ENCODE measurements at regions not wholly inside any gene's neighbourhood (a gene's known extent, or its start where the extent isn't known, plus 50 kb on each side); places are given as distances from the start of the nearest gene placed in this dataset.

GRCh38 chr3:115354010-115354409 is 206.9 kb upstream of the ZBTB20 start:
- H3K9me3 ChIP-seq (ENCODE audit: control insufficient read depth, low read length, poor library complexity, severe bottlenecking), result no peaks in the 10 kb centered on the region
- Mint-ChIP-seq H3K27ac (no peak overlapping the region), H3K27me3 (no peaks in the 10 kb centered on the region), H3K4me1 (no peaks in the 10 kb centered on the region), H3K36me3 (ENCODE audit: low read depth) (no peaks in the 10 kb centered on the region), H3K4me3 (no peak overlapping the region)
- no peak for ATAC-seq
- no peak for DNase-seq

- no peak for ATAC-seq
- H3K4me1 Mint-ChIP-seq, result peaks cover 6% of the 10 kb centered on the region
- no peaks in the 10 kb centered on the region for H3K36me3 Mint-ChIP-seq (ENCODE audit: low read depth)
Measured at GRCh38 chr3:115357456-115357855, 210.4 kb upstream of the ZBTB20 start.

GRCh38 chr3:115359536-115359935 is 212.4 kb upstream of the ZBTB20 start:
- Mint-ChIP-seq H3K36me3 (ENCODE audit: low read depth) (no peaks in the 10 kb centered on the region), H3K27me3 (no peaks in the 10 kb centered on the region), H3K27ac (no peak overlapping the region), H3K4me3 (peak overlapping the region; percentile 19), H3K4me1 (peaks cover 6% of the 10 kb centered on the region)
- no peaks in the 10 kb centered on the region for H3K9me3 ChIP-seq (ENCODE audit: control insufficient read depth, low read length, poor library complexity, severe bottlenecking)
- ATAC-seq, result no peak
- DNase-seq, result no peak

More at GRCh38 chr3:115357456-115357855, 210.4 kb upstream of the ZBTB20 start:
- no peak for DNase-seq
- Mint-ChIP-seq H3K27ac (no peak overlapping the region), H3K4me3 (no peak overlapping the region), H3K27me3 (no peaks in the 10 kb centered on the region)
- no peaks in the 10 kb centered on the region for H3K9me3 ChIP-seq (ENCODE audit: control insufficient read depth, low read length, poor library complexity, severe bottlenecking)

DNA sequence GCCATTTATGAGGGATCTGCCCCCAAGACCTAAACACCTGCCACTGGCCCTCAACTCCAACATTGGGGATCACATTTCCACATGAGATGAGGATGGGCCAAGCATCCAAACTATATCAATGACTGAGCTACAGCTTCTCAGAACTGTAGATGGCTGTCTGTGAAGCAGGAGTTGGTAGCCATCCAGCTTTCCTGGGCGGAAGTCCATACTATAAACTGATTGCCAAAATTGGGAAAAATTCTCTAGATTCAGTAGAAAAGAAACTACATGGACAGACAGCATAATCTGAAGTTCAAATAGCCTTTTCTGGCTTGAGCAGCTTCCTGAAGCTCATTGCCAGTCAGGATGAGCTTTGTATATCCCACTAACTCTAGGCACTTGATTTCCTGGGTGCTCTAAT is 214.7 kb upstream of the ZBTB20 start:
- ATAC-seq, result no peak
- H3K4me3 Mint-ChIP-seq, result no peak overlapping the region
- DNase-seq, result no peak
- H3K27me3 Mint-ChIP-seq, result no peaks in the 10 kb centered on the region
- no peaks in the 10 kb centered on the region for H3K36me3 Mint-ChIP-seq (ENCODE audit: low read depth)
- H3K9me3 ChIP-seq (ENCODE audit: control insufficient read depth, low read length, poor library complexity, severe bottlenecking), result no peaks in the 10 kb centered on the region
- H3K27ac Mint-ChIP-seq, result no peak overlapping the region
- H3K4me1 Mint-ChIP-seq, result peaks cover 6% of the 10 kb centered on the region

- H3K4me1 Mint-ChIP-seq, result peaks cover 6% of the 10 kb centered on the region
- H3K9me3 ChIP-seq (ENCODE audit: control insufficient read depth, low read length, poor library complexity, severe bottlenecking), result no peaks in the 10 kb centered on the region
- H3K27me3 Mint-ChIP-seq, result no peaks in the 10 kb centered on the region
- no peak for ATAC-seq
- no peak overlapping the region for H3K27ac Mint-ChIP-seq
- no peak for DNase-seq
- no peak overlapping the region for H3K4me3 Mint-ChIP-seq
- H3K36me3 Mint-ChIP-seq (ENCODE audit: low read depth), result no peaks in the 10 kb centered on the region
Measured at GRCh38 chr3:115363071-115363470, 216.0 kb upstream of the ZBTB20 start.

DNA sequence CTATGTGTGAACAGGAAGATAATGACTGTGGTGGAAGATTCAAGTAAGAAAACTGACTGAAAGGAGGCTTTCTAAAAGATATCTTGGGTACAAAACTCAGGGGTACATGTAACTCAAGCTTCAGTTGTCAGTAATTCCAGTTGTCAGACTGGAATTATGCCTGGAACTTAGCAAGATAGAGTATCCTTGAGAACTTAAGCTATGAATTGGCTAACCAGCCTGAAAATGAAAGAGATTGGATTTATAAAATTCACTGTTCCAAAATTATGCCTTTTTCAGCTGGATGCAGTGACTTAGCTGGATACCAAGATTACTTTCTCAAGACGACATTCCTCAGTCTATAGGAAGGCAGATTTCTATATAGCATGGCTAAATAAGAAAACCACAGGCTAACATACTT is 221.9 kb upstream of the ZBTB20 start:
- H3K27me3 Mint-ChIP-seq, result no peaks in the 10 kb centered on the region
- no peak overlapping the region for H3K4me3 Mint-ChIP-seq
- no peaks in the 10 kb centered on the region for H3K9me3 ChIP-seq (ENCODE audit: control insufficient read depth, low read length, poor library complexity, severe bottlenecking)
- DNase-seq (no peak), ATAC-seq (no peak)
- no peaks in the 10 kb centered on the region for H3K36me3 Mint-ChIP-seq (ENCODE audit: low read depth)
- H3K4me1 Mint-ChIP-seq, result no peaks in the 10 kb centered on the region
- H3K27ac Mint-ChIP-seq, result no peak overlapping the region

GRCh38 chr3:115375362-115375761 is 228.3 kb upstream of the ZBTB20 start:
- Mint-ChIP-seq H3K4me3 (no peak overlapping the region), H3K27me3 (no peaks in the 10 kb centered on the region), H3K4me1 (no peaks in the 10 kb centered on the region), H3K36me3 (ENCODE audit: low read depth) (no peaks in the 10 kb centered on the region), H3K27ac (no peak overlapping the region)
- no peak for ATAC-seq
- H3K9me3 ChIP-seq (ENCODE audit: control insufficient read depth, low read length, poor library complexity, severe bottlenecking), result no peaks in the 10 kb centered on the region
- DNase-seq, result no peak

- Mint-ChIP-seq H3K4me3 (no peak overlapping the region), H3K27ac (no peak overlapping the region), H3K36me3 (ENCODE audit: low read depth) (no peaks in the 10 kb centered on the region), H3K27me3 (no peaks in the 10 kb centered on the region), H3K4me1 (no peaks in the 10 kb centered on the region)
- no peak for DNase-seq
- no peaks in the 10 kb centered on the region for H3K9me3 ChIP-seq (ENCODE audit: control insufficient read depth, low read length, poor library complexity, severe bottlenecking)
- ATAC-seq, result no peak
Measured at GRCh38 chr3:115380883-115381572, 233.9 kb upstream of the ZBTB20 start.

- ATAC-seq (no peak), DNase-seq (no peak)
- Mint-ChIP-seq H3K36me3 (ENCODE audit: low read depth) (no peaks in the 10 kb centered on the region), H3K27me3 (no peaks in the 10 kb centered on the region), H3K4me3 (no peak overlapping the region), H3K27ac (no peak overlapping the region), H3K4me1 (no peaks in the 10 kb centered on the region)
- no peaks in the 10 kb centered on the region for H3K9me3 ChIP-seq (ENCODE audit: control insufficient read depth, low read length, poor library complexity, severe bottlenecking)
Measured at GRCh38 chr3:115381573-115381912, 234.5 kb upstream of the ZBTB20 start.

DNA sequence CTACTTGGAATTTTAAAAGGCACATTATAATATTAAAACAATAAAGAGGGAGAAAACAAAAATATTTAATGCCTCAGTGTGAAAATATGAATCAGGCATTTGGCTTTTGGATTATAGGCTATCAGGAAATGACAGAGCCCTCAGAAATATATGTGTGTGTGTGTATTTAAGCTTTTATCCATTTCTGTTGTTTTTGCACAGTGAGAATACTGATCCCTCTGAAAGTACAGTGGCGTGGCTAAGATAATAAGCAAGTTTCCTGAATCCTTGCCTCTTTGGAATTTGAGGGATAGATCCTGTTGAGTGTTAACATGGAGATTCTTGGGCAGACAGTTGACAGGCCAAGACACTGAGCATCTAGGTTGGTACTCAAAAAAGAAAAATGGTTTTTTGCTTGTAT is 234.8 kb upstream of the ZBTB20 start:
- ATAC-seq, result no peak
- Mint-ChIP-seq H3K36me3 (ENCODE audit: low read depth) (no peaks in the 10 kb centered on the region), H3K27me3 (no peaks in the 10 kb centered on the region), H3K27ac (no peak overlapping the region), H3K4me3 (no peak overlapping the region), H3K4me1 (no peaks in the 10 kb centered on the region)
- no peaks in the 10 kb centered on the region for H3K9me3 ChIP-seq (ENCODE audit: control insufficient read depth, low read length, poor library complexity, severe bottlenecking)
- DNase-seq, result no peak

DNA sequence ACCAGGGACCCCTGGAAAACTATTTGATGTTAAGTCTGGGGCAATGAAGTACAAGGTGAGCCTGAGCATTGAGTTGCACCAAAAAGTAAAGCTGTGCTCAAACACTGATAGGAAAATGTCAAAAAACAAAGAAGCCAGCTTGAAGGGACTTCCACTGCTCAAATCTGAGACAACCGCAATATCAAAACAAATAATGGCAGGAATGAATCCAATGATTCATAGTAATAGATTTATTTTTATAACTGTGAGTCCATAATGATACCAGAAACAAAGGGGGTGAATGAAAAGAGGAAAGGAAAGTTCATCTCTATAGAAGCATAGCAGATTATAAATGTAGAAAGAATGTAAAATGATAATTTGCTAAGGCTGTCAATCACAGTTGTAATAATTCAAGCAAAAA is 237.3 kb upstream of the ZBTB20 start:
- no peak overlapping the region for H3K27ac Mint-ChIP-seq
- DNase-seq (no peak), ATAC-seq (no peak)
- no peaks in the 10 kb centered on the region for H3K36me3 Mint-ChIP-seq (ENCODE audit: low read depth)
- no peaks in the 10 kb centered on the region for H3K27me3 Mint-ChIP-seq
- H3K9me3 ChIP-seq (ENCODE audit: control insufficient read depth, low read length, poor library complexity, severe bottlenecking), result no peaks in the 10 kb centered on the region
- no peak overlapping the region for H3K4me3 Mint-ChIP-seq
- H3K4me1 Mint-ChIP-seq, result no peaks in the 10 kb centered on the region

GRCh38 chr3:115385774-115386730 is 237.3 kb upstream of the GAP43 start:
- H3K4me1 Mint-ChIP-seq, result no peaks in the 10 kb centered on the region
- no peak overlapping the region for H3K27ac Mint-ChIP-seq
- no peak overlapping the region for H3K4me3 Mint-ChIP-seq
- ATAC-seq (no peak), DNase-seq (no peak)
- H3K9me3 ChIP-seq (ENCODE audit: control insufficient read depth, low read length, poor library complexity, severe bottlenecking), result no peaks in the 10 kb centered on the region
- no peaks in the 10 kb centered on the region for H3K27me3 Mint-ChIP-seq
- no peaks in the 10 kb centered on the region for H3K36me3 Mint-ChIP-seq (ENCODE audit: low read depth)

GRCh38 chr3:115388166-115388565 is 235.1 kb upstream of the GAP43 start:
- no peak overlapping the region for H3K27ac Mint-ChIP-seq

GRCh38 chr3:115388811-115389210 is 234.5 kb upstream of the GAP43 start:
- Mint-ChIP-seq H3K4me3 (no peak overlapping the region), H3K27ac (no peak overlapping the region), H3K27me3 (no peaks in the 10 kb centered on the region), H3K36me3 (ENCODE audit: low read depth) (no peaks in the 10 kb centered on the region), H3K4me1 (peaks cover 7% of the 10 kb centered on the region)
- no peaks in the 10 kb centered on the region for H3K9me3 ChIP-seq (ENCODE audit: control insufficient read depth, low read length, poor library complexity, severe bottlenecking)
- no peak for ATAC-seq
- no peak for DNase-seq

More at GRCh38 chr3:115388166-115388565, 235.1 kb upstream of the GAP43 start:
- no peak for DNase-seq
- H3K27me3 Mint-ChIP-seq, result no peaks in the 10 kb centered on the region
- peaks cover 7% of the 10 kb centered on the region for H3K4me1 Mint-ChIP-seq
- no peak for ATAC-seq
- H3K9me3 ChIP-seq (ENCODE audit: control insufficient read depth, low read length, poor library complexity, severe bottlenecking), result no peaks in the 10 kb centered on the region
- H3K36me3 Mint-ChIP-seq (ENCODE audit: low read depth), result no peaks in the 10 kb centered on the region
- no peak overlapping the region for H3K4me3 Mint-ChIP-seq
